BLaER1 treated with 17β-estradiol and CSF1 and Interleukin-3, amounts not matched to agents 10 nM and 100 nM (cell line): ENCODE measurements at regions not wholly inside any gene's neighbourhood (a gene's known extent, or its start where the extent isn't known, plus 50 kb on each side); places are given as distances from the start of the nearest gene placed in this dataset.
A peak's percentile ranks its signal among the peaks of the same experiment; 100 is the strongest.

ENCODE experiments used
- H3K27ac ChIP-seq, 11 experiments: shearing (Covaris generic); formaldehyde crosslinking; 2 replicates each; pipeline ENCODE4 v1.8.1; 2022
- H3K27me3 ChIP-seq, 11 experiments: shearing (Covaris generic); formaldehyde crosslinking; 2 replicates each; pipeline ENCODE4 v1.8.1; 2022
- H3K36me3 ChIP-seq, 11 experiments: shearing (Covaris generic); formaldehyde crosslinking; 2 replicates each; pipeline ENCODE4 v1.8.1; 2022
- H3K4me1 ChIP-seq, 10 experiments: shearing (Covaris generic); formaldehyde crosslinking; 2 replicates each; pipeline ENCODE4 v1.8.1; 2022
- H3K4me2 ChIP-seq, 11 experiments: shearing (Covaris generic); formaldehyde crosslinking; 2 replicates each; pipeline ENCODE4 v1.8.1; 2022
- H3K4me3 ChIP-seq, 10 experiments: shearing (Covaris generic); formaldehyde crosslinking; 2 replicates each; pipeline ENCODE4 v1.8.1; 2022
- H3K9ac ChIP-seq, 11 experiments: shearing (Covaris generic); formaldehyde crosslinking; 2 replicates each; pipeline ENCODE4 v1.8.1; 2022
- H3K9me3 ChIP-seq, 11 experiments: shearing (Covaris generic); formaldehyde crosslinking; replicated peaks in 1 of 11; 2 replicates each; pipeline ENCODE4 v1.8.1; 2022
- H4K20me1 ChIP-seq, 11 experiments: shearing (Covaris generic); formaldehyde crosslinking; 2 replicates each; pipeline ENCODE4 v1.8.1; 2022
- Cebpa-rat ChIP-seq, 11 experiments: shearing (Covaris generic); IDR thresholded peaks; 2 replicates each; pipeline ENCODE4 v1.8.1; 2022

- H3K36me3 ChIP-seq = 0 out of 22 replicates have a peak, but pooled peaks cover 0 to 6% (median 0%) of the 10 kb centered on the region in 11 experiments
- H3K4me3 ChIP-seq = no peak overlapping the region
- H4K20me1 ChIP-seq = no peaks in the 10 kb centered on the region
- TF ChIP-seq Cebpa-rat (IDR thresholded peaks at IDR 0.05) = no peak
- no peak overlapping the region for H3K9ac ChIP-seq
- no peaks in the 10 kb centered on the region for H3K27me3 ChIP-seq
- H3K4me2 ChIP-seq = no peak overlapping the region
- H3K27ac ChIP-seq = no peak overlapping the region
- H3K9me3 ChIP-seq = peaks cover 0 to 8% (median 0%) of the 10 kb centered on the region in 11 experiments; a peak in 2 of 22 replicates
- peaks cover 20 to 44% (median 32%) of the 10 kb centered on the region in 10 experiments for H3K4me1 ChIP-seq
Observed at GRCh38 chr20:19923762-19924161, 93.4 kb upstream of the NAA20 start.

GRCh38 chr20:19924255-19924654 lies 92.9 kb upstream of the NAA20 start:
- Histone ChIP-seq H3K36me3 (0 out of 22 replicates have a peak, but pooled peaks cover 0 to 6% (median 0%) of the 10 kb centered on the region in 11 experiments), H3K27ac (no peak overlapping the region), H4K20me1 (no peaks in the 10 kb centered on the region), H3K9me3 (peaks cover 0 to 8% (median 0%) of the 10 kb centered on the region in 11 experiments; a peak in 2 of 22 replicates), H3K4me3 (no peak overlapping the region), H3K27me3 (no peaks in the 10 kb centered on the region), H3K4me1 (peaks cover 15 to 43% (median 27%) of the 10 kb centered on the region in 10 experiments), H3K4me2 (no peak overlapping the region), H3K9ac (no peak overlapping the region)
- no peak for TF ChIP-seq Cebpa-rat (IDR thresholded peaks at IDR 0.05)

- Histone ChIP-seq H3K4me3 (no peak overlapping the region), H3K27ac (no peak overlapping the region), H3K4me2 (no peak overlapping the region), H3K27me3 (no peaks in the 10 kb centered on the region), H3K9ac (no peak overlapping the region), H3K36me3 (0 out of 22 replicates have a peak, but pooled peaks cover 0 to 6% (median 0%) of the 10 kb centered on the region in 11 experiments), H3K4me1 (peaks cover 9 to 43% (median 21%) of the 10 kb centered on the region in 10 experiments), H4K20me1 (no peaks in the 10 kb centered on the region), H3K9me3 (peaks cover 0 to 8% (median 0%) of the 10 kb centered on the region in 11 experiments; a peak in 2 of 22 replicates)
- TF ChIP-seq Cebpa-rat (IDR thresholded peaks at IDR 0.05) = no peak
Observed at GRCh38 chr20:19926591-19926990, 90.6 kb upstream of the NAA20 start.

GRCh38 chr20:19928328-19929011 lies 88.7 kb upstream of the NAA20 start:
- Histone ChIP-seq H3K9ac (no peak overlapping the region), H3K27ac (no peak overlapping the region; a peak in 1 of 22 replicates), H3K27me3 (no peaks in the 10 kb centered on the region), H4K20me1 (no peaks in the 10 kb centered on the region), H3K4me2 (peak overlapping the region in 2 of 11 experiments; percentile 3 to 19; a peak in 1 of 22 replicates), H3K36me3 (no peaks in the 10 kb centered on the region), H3K4me3 (no peak overlapping the region), H3K9me3 (no peaks in the 10 kb centered on the region), H3K4me1 (peaks cover 20 to 53% (median 36%) of the 10 kb centered on the region in 10 experiments)
- TF ChIP-seq Cebpa-rat (IDR thresholded peaks at IDR 0.05) = no peak

- H3K4me1 ChIP-seq = peaks cover 24 to 58% (median 41%) of the 10 kb centered on the region in 10 experiments
- no peak for TF ChIP-seq Cebpa-rat (IDR thresholded peaks at IDR 0.05)
- H4K20me1 ChIP-seq = no peaks in the 10 kb centered on the region
- no peaks in the 10 kb centered on the region for H3K27me3 ChIP-seq
- H3K9me3 ChIP-seq = no peaks in the 10 kb centered on the region
- H3K4me2 ChIP-seq = peak overlapping the region in 3 of 11 experiments; percentile 3 to 25 (median 19); a peak in 1 of 22 replicates
- no peak overlapping the region for H3K9ac ChIP-seq
- H3K36me3 ChIP-seq = no peaks in the 10 kb centered on the region
- no peak overlapping the region for H3K4me3 ChIP-seq
- H3K27ac ChIP-seq = no peak overlapping the region; a peak in 1 of 22 replicates
Observed at GRCh38 chr20:19929012-19929360, 88.2 kb upstream of the NAA20 start.

GRCh38 chr20:19929481-19930145 lies 87.5 kb upstream of the NAA20 start:
- H4K20me1 ChIP-seq = no peaks in the 10 kb centered on the region
- H3K27me3 ChIP-seq = no peaks in the 10 kb centered on the region
- peaks cover 31 to 64% (median 47%) of the 10 kb centered on the region in 10 experiments for H3K4me1 ChIP-seq
- H3K36me3 ChIP-seq = no peaks in the 10 kb centered on the region
- no peak overlapping the region for H3K27ac ChIP-seq
- no peak overlapping the region for H3K4me3 ChIP-seq
- peak overlapping the region in 8 of 11 experiments; percentile 16 to 95 (median 37); a peak in 7 of 22 replicates for H3K4me2 ChIP-seq
- no peaks in the 10 kb centered on the region for H3K9me3 ChIP-seq
- no peak overlapping the region for H3K9ac ChIP-seq
- no peak for TF ChIP-seq Cebpa-rat (IDR thresholded peaks at IDR 0.05)

GRCh38 chr20:19930426-19930825 lies 86.7 kb upstream of the NAA20 start:
- Histone ChIP-seq H3K9ac (no peak overlapping the region), H3K36me3 (no peaks in the 10 kb centered on the region), H3K27ac (peak overlapping the region in 5 of 11 experiments; percentile 8 to 38 (median 20); a peak in 5 of 22 replicates), H3K27me3 (no peaks in the 10 kb centered on the region), H3K9me3 (no peaks in the 10 kb centered on the region), H4K20me1 (no peaks in the 10 kb centered on the region), H3K4me1 (peaks cover 39 to 69% (median 54%) of the 10 kb centered on the region in 10 experiments), H3K4me2 (peak overlapping the region; percentile 16 to 95 (median 39); a peak in 20 of 22 replicates), H3K4me3 (no peak overlapping the region)
- TF ChIP-seq Cebpa-rat (IDR thresholded peaks at IDR 0.05) = no peak

GRCh38 chr20:19932170-19932667 lies 84.9 kb upstream of the NAA20 start:
- H3K4me2 ChIP-seq = peak overlapping the region; percentile 39 to 95 (median 91)
- H3K36me3 ChIP-seq = no peaks in the 10 kb centered on the region
- H4K20me1 ChIP-seq = peaks cover 0 to under 1% (median 0%) of the 10 kb centered on the region in 11 experiments; a peak in 1 of 22 replicates
- no peaks in the 10 kb centered on the region for H3K9me3 ChIP-seq
- peaks cover 57 to 78% (median 66%) of the 10 kb centered on the region in 10 experiments for H3K4me1 ChIP-seq
- H3K27ac ChIP-seq = peak overlapping the region in 9 of 11 experiments; percentile 40 to 92 (median 62); a peak in 20 of 22 replicates
- no peak for TF ChIP-seq Cebpa-rat (IDR thresholded peaks at IDR 0.05)
- H3K27me3 ChIP-seq = no peaks in the 10 kb centered on the region
- peak overlapping the region in 3 of 11 experiments; percentile 9 to 56 (median 43); a peak in 5 of 22 replicates for H3K9ac ChIP-seq
- H3K4me3 ChIP-seq = no peak overlapping the region
